ENCODE measurements at regions not wholly inside any gene's neighbourhood (a gene's known extent, or its start where the extent isn't known, plus 50 kb on each side); places are given as distances from the start of the nearest gene placed in this dataset.

DNA sequence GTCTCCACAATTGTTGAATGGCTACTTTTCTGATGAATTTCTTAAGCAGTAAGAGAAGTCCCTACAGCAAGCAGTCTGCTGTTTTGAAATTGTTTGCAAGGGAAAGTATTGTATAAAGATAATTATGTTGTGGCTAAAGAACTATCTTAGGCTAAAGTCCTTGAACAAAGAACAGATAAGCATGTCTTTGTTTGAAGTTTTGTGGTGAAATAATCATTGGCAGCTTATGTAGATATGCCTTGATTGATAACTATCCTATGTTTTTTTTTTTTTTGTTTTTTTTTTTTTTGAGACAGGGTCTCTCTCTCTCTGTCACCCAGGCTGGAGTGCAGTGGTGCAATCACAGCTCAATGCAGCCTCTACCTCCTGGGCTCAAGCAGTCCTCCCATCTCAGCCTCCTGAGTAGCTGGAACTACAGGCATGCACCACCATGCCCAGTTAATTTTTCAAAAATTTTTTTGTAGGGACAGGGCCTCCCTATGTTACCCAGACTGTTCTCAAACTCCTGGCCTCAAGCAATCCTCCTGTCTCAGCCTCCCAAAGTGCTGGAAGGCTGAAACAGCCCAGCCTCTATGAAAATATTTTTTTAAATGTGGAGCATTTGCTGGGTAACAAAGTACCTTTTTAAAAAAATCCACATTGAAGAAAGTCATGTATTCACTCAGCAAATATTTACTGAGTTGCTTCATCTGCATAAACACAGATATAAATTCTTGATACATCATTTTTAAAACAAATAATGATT is 80.8 kb downstream of the LLPH start:
- no peak overlapping the region for H3K4me3 ChIP-seq (ENCODE audit: low read depth, low read length)
- no peak for DNase-seq (ENCODE audit: low read depth)
- TF ChIP-seq POLR2A (IDR thresholded peaks at IDR 0.05; ENCODE audit: extremely low read depth, insufficient read length) (no peak), MYC (IDR thresholded peaks at IDR 0.05; ENCODE audit: low read depth, low read length) (no peak)
- TF ChIP-seq, protein P1, sequence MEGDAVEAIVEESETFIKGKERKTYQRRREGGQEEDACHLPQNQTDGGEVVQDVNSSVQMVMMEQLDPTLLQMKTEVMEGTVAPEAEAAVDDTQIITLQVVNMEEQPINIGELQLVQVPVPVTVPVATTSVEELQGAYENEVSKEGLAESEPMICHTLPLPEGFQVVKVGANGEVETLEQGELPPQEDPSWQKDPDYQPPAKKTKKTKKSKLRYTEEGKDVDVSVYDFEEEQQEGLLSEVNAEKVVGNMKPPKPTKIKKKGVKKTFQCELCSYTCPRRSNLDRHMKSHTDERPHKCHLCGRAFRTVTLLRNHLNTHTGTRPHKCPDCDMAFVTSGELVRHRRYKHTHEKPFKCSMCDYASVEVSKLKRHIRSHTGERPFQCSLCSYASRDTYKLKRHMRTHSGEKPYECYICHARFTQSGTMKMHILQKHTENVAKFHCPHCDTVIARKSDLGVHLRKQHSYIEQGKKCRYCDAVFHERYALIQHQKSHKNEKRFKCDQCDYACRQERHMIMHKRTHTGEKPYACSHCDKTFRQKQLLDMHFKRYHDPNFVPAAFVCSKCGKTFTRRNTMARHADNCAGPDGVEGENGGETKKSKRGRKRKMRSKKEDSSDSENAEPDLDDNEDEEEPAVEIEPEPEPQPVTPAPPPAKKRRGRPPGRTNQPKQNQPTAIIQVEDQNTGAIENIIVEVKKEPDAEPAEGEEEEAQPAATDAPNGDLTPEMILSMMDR (IDR thresholded peaks at IDR 0.05; ENCODE audit: low read depth, low read length), result no peak
- TF ChIP-seq, protein P2, sequence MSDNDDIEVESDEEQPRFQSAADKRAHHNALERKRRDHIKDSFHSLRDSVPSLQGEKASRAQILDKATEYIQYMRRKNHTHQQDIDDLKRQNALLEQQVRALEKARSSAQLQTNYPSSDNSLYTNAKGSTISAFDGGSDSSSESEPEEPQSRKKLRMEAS (IDR thresholded peaks at IDR 0.05; ENCODE audit: low read depth, low read length), result no peak

DNA sequence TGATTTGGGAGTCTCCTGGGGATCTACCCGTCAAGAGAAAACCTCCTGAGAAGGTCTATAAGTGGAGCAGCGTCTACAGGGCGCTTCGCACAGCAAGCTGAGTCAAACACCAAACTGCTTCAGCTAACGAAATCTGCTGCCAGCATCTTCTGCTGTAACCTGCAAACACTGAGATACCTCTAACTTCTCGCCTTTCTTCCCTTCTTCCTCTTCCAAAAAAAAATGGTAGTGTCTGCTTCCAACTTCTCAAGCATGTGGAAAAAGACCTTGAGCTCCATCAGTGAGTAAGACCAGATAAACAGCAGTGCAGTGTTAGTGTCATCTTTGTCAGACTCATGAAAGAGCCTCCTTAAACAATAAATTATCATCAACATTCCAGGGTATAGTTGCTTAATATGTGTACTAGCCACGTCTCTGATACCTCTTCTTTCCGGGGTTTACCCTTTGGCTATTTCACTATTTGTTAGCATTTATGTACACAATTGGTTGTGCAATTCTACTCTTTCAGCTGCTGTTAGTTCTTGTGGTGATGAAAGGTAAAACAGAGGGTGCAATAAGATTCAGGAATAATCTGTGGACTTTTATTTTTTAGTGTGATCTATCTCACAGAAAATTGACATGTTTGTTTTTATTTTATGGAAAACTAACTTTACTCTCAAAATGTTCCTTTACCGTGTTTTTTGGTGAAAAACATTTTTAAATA is 81.6 kb downstream of the LLPH start:
- TF ChIP-seq MYC (IDR thresholded peaks at IDR 0.05; ENCODE audit: low read depth, low read length) (no peak), POLR2A (IDR thresholded peaks at IDR 0.05; ENCODE audit: extremely low read depth, insufficient read length) (no peak)
- TF ChIP-seq, protein P1 (IDR thresholded peaks at IDR 0.05; ENCODE audit: low read depth, low read length), result no peak
- TF ChIP-seq, protein P2 (IDR thresholded peaks at IDR 0.05; ENCODE audit: low read depth, low read length), result no peak
- H3K4me3 ChIP-seq (ENCODE audit: low read depth, low read length), result no peak overlapping the region
- DNase-seq (ENCODE audit: low read depth), result no peak

DNA sequence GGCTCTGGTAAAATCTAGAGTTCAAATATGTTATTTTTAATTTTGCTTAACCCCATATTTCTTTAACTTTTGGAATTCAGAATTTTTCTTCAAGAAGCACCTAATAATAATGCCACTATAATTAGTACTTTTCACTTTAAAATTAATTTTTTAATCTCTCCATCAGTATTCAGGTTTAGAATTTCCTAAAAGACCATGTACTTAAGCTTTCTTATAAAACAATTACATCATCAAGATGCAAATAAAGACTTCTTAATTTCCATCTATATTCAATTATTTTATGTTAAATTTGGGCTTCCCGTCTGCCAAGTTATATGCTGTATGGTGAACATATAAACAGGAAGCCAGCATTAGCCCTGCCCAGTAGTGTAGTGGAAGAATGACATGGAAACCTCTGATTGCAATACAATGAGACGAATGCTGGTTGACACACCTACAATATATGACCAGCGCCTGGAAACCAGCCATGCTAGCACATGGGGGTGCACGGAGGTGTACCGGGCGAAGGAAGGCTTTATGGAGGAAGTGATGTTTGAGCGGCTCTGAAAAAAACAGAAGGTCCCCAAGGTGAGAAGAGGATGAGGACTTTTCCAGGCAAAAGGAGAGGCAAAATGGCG is 82.2 kb downstream of the LLPH start:
- no peak for DNase-seq (ENCODE audit: low read depth)

DNA sequence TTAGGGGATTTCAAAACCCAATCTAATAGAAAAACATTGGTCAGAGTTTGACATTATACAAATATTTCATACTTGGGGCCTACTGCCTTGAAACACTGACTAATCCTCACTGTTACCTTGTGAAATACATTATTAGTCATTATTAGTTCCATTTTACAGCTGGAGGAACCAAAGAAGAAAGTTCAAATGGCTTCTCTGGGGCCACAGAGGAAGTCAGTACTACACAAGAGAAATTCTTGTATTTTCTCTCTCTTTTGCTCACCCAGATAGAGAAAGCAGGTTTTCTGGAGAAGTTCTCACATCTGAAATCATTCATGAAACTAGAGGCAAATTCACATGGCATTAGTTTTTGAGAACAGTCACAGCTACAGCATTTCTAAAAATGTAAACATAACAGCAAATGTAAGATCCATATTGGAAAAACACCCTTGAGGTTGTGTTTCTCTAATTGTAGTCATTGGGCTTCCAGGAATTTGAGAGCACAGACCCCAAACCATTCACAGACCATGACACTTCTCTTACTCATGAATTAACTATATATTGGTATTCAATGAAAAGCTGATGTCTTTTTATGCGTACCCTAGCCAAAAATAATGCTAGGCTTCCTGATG is 83.0 kb downstream of the LLPH start:
- DNase-seq (ENCODE audit: low read depth), result no peak
- no peak for TF ChIP-seq POLR2A (IDR thresholded peaks at IDR 0.05; ENCODE audit: extremely low read depth, insufficient read length)

More for the DNA sequence above, 82.2 kb downstream of the LLPH start:
- TF ChIP-seq, protein P2 (IDR thresholded peaks at IDR 0.05; ENCODE audit: low read depth, low read length), result no peak
- TF ChIP-seq MYC (IDR thresholded peaks at IDR 0.05; ENCODE audit: low read depth, low read length) (no peak), POLR2A (IDR thresholded peaks at IDR 0.05; ENCODE audit: extremely low read depth, insufficient read length) (no peak)
- TF ChIP-seq, protein P1 (IDR thresholded peaks at IDR 0.05; ENCODE audit: low read depth, low read length), result no peak
- no peak overlapping the region for H3K4me3 ChIP-seq (ENCODE audit: low read depth, low read length)

DNA sequence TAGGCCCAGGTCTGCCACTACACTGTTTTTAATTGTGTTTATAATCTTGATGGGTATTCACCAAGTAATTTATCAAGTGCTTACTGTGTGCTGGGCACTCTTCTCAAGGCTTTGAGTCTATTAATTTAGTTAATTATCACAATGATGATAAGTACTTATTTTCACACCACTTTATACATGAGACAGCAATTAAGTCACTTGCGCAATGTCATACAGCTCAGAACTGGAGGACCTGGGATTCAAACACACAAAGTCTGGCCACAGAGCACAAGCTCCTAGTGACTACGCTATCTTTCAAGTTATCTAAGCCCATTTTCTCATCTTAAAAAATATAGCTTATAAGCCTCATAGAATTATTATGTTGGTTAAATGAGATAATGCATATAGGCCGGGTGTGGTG is 85.0 kb downstream of the LLPH start:
- DNase-seq (ENCODE audit: low read depth), result no peak
- no peak for TF ChIP-seq MYC (IDR thresholded peaks at IDR 0.05; ENCODE audit: low read depth, low read length)
- TF ChIP-seq, protein P2 (IDR thresholded peaks at IDR 0.05; ENCODE audit: low read depth, low read length), result no peak
- no peak for TF ChIP-seq POLR2A (IDR thresholded peaks at IDR 0.05; ENCODE audit: extremely low read depth, insufficient read length)
- TF ChIP-seq, protein P1 (IDR thresholded peaks at IDR 0.05; ENCODE audit: low read depth, low read length), result no peak
- H3K4me3 ChIP-seq (ENCODE audit: low read depth, low read length), result no peak overlapping the region

More for the DNA sequence above, 83.0 kb downstream of the LLPH start:
- H3K4me3 ChIP-seq (ENCODE audit: low read depth, low read length), result no peak overlapping the region
